SK-N-SH treated with all-trans-retinoic acid at 6 μM for 48 hours (cell line): ENCODE measurements at regions not wholly inside any gene's neighbourhood (a gene's known extent, or its start where the extent isn't known, plus 50 kb on each side); places are given as distances from the start of the nearest gene placed in this dataset.

Experiments used
- ATAC-seq: fragments of 200-7000 bp; cut with Tn5 transposase; 3 replicates; pipeline ENCODE4 v1.9.1; 2020; ENCODE audit warnings: mild to moderate bottlenecking, moderate library complexity
- BACH2 ChIP-seq: fragments of 250-450 bp; sonication (Bioruptor Pico); IDR thresholded peaks from 2 replicates; pipeline ENCODE4 v1.9.0; 2021; ENCODE audit warnings: mild to moderate bottlenecking, borderline replicate concordance
- CREB5 ChIP-seq: fragments of 250-450 bp; sonication (Bioruptor Pico); IDR thresholded peaks from 2 replicates; pipeline ENCODE4 v1.5.1; 2020; ENCODE audit warnings: low read depth, mild to moderate bottlenecking, moderate library complexity
- CSRNP3 ChIP-seq: fragments of 250-450 bp; sonication (Bioruptor Pico); IDR thresholded peaks from 2 replicates; pipeline ENCODE4 v1.5.1; 2021; ENCODE audit warnings: mild to moderate bottlenecking, moderate library complexity
- ESRRG ChIP-seq: fragments of 250-450 bp; sonication (Bioruptor Pico); IDR thresholded peaks from 2 replicates; pipeline ENCODE4 v1.6.1; 2021; ENCODE audit warnings: mild to moderate bottlenecking
- PATZ1 ChIP-seq: fragments of 250-450 bp; sonication (Bioruptor Pico); IDR thresholded peaks from 2 replicates; pipeline ENCODE4 v1.8.0; 2020; ENCODE audit warnings: mild to moderate bottlenecking, moderate library complexity, borderline replicate concordance
- POU6F1 ChIP-seq: fragments of 250-450 bp; sonication (Bioruptor Pico); IDR thresholded peaks from 2 replicates; pipeline ENCODE4 v1.8.0; 2021; ENCODE audit warnings: low read depth, mild to moderate bottlenecking, moderate library complexity, borderline replicate concordance
- TCF4 ChIP-seq: fragments of 250-450 bp; sonication (Bioruptor Pico); IDR thresholded peaks from 2 replicates; pipeline ENCODE4 v1.8.0; 2021; ENCODE audit warnings: mild to moderate bottlenecking, moderate library complexity, borderline replicate concordance
- TOX ChIP-seq: fragments of 250-450 bp; sonication (Bioruptor Pico); IDR thresholded peaks from 2 replicates; pipeline ENCODE4 v1.8.0; 2021; ENCODE audit warnings: mild to moderate bottlenecking, moderate library complexity, borderline replicate concordance
- TSHZ2 ChIP-seq: fragments of 250-450 bp; sonication (Bioruptor Pico); IDR thresholded peaks from 2 replicates; pipeline ENCODE4 v1.5.0; 2020; ENCODE audit warnings: mild to moderate bottlenecking, moderate library complexity
- ZC3H10 ChIP-seq: fragments of 250-450 bp; sonication (Bioruptor Pico); IDR thresholded peaks from 2 replicates; pipeline ENCODE4 v1.5.1; 2021; ENCODE audit warnings: mild to moderate bottlenecking, moderate library complexity
- ZFP30 ChIP-seq: fragments of 450-650 bp; formaldehyde crosslinking; IDR thresholded peaks from 2 replicates; pipeline ENCODE4 v1.5.0; 2022; ENCODE audit warnings: mild to moderate bottlenecking, moderate library complexity
- ZNF565 ChIP-seq: fragments of 450-650 bp; formaldehyde crosslinking; conservative IDR thresholded peaks from 2 replicates; pipeline ENCODE4 v1.5.0; 2020; ENCODE audit warnings: low read depth, mild to moderate bottlenecking, moderate library complexity
- ZNF70 ChIP-seq: fragments of 450-650 bp; formaldehyde crosslinking; IDR thresholded peaks from 2 replicates; pipeline ENCODE4 v1.5.0; 2020; ENCODE audit warnings: mild to moderate bottlenecking, moderate library complexity

GRCh38 chr1:98368995-98369394 is 292.5 kb upstream of the SNX7 start (continued):
- no peak for TF ChIP-seq CREB5

- no peak for ATAC-seq
Measured at GRCh38 chr1:98367426-98367825, 294.1 kb upstream of the SNX7 start.

GRCh38 chr1:98366343-98366742 is 295.2 kb upstream of the SNX7 start:
- ATAC-seq: no peak
- TF ChIP-seq ZNF70 (CRISPR knock-in tag) (no peak), BACH2 (no peak), TOX (CRISPR knock-in tag) (no peak), ESRRG (CRISPR knock-in tag) (no peak), TCF4 (CRISPR knock-in tag) (no peak), ZNF565 (CRISPR knock-in tag) (no peak), ZFP30 (CRISPR knock-in tag) (no peak), TSHZ2 (no peak), ZC3H10 (CRISPR knock-in tag) (no peak)

More at GRCh38 chr1:98367426-98367825, 294.1 kb upstream of the SNX7 start:
- TF ChIP-seq PATZ1: no peak

- no peak for ATAC-seq
- no peak for TF ChIP-seq POU6F1
Measured at GRCh38 chr1:98364544-98364943, 297.0 kb upstream of the SNX7 start.

GRCh38 chr1:98360864-98361263 is 300.7 kb upstream of the SNX7 start:
- ATAC-seq: no peak
- TF ChIP-seq CSRNP3 (CRISPR knock-in tag) (no peak), TSHZ2 (no peak), ZFP30 (CRISPR knock-in tag) (no peak)
